Liver (tissue), 8 donors: ENCODE measurements at regions not wholly inside any gene's neighbourhood (a gene's known extent, or its start where the extent isn't known, plus 50 kb on each side); places are given as distances from the start of the nearest gene placed in this dataset.

Source experiments
- DNase-seq: peaks from one replicate; pipeline ENCODE4 v3.0.0-alpha.2; 2017; ENCODE audit warnings: low spot score
- H3K27ac ChIP-seq, 2 donors: one replicate each; pipeline ENCODE4 v1.7.0; 2013; ENCODE audit warnings: inconsistent platforms in 2 of 2, low read length in 2 of 2, control low read depth in 1 of 2, low read depth in 1 of 2, mild to moderate bottlenecking in 1 of 2
- H3K27me3 ChIP-seq, 4 donors: one replicate each; pipeline versions ENCODE4 v1.6.1 to v1.7.0; 2013; ENCODE audit warnings: low read length in 3 of 4, inconsistent platforms in 1 of 4, mild to moderate bottlenecking in 1 of 4, moderate library complexity in 1 of 4; ENCODE audit not compliant: control insufficient read depth in 4 of 4, insufficient read depth in 4 of 4
- H3K36me3 ChIP-seq, 4 donors: one replicate each; pipeline versions ENCODE4 v1.6.1 to v1.7.0; 2013; ENCODE audit warnings: low read length in 3 of 4, mild to moderate bottlenecking in 3 of 4, low read depth in 1 of 4, moderate library complexity in 1 of 4; ENCODE audit not compliant: control insufficient read depth in 4 of 4, insufficient read depth in 3 of 4
- H3K4me1 ChIP-seq, 4 donors: one replicate each; pipeline versions ENCODE4 v1.6.1 to v1.7.0; 2013; ENCODE audit warnings: low read length in 3 of 4, mild to moderate bottlenecking in 3 of 4, moderate library complexity in 1 of 4; ENCODE audit not compliant: control insufficient read depth in 4 of 4, insufficient read depth in 4 of 4
- H3K4me3 ChIP-seq, 3 donors: one replicate each; pipeline versions ENCODE4 v1.6.1 to v1.7.0; 2013; ENCODE audit warnings: low read length in 3 of 3, control low read depth in 1 of 3, low read depth in 1 of 3, mild to moderate bottlenecking in 1 of 3
- H3K9ac ChIP-seq, 2 donors: one replicate each; pipeline ENCODE4 v1.7.0; 2013; ENCODE audit warnings: low read length in 2 of 2, mild to moderate bottlenecking in 2 of 2, moderate library complexity in 2 of 2, control low read depth in 1 of 2, low read depth in 1 of 2
- H3K9me3 ChIP-seq, 4 donors: one replicate each; pipeline versions ENCODE4 v1.6.1 to v1.7.0; 2013; ENCODE audit warnings: low read length in 3 of 4; ENCODE audit not compliant: control insufficient read depth in 4 of 4
- FOXA1 ChIP-seq: IDR thresholded peaks from 2 replicates; pipeline ENCODE4 v1.6.1; 2016; ENCODE audit warnings: antibody characterized with exemption
- FOXA2 ChIP-seq: IDR thresholded peaks from 2 replicates; pipeline ENCODE4 v1.6.1; 2016; ENCODE audit warnings: antibody characterized with exemption
- GABPA ChIP-seq, 2 donors: IDR thresholded peaks in 1 of 2; conservative IDR thresholded peaks in 1 of 2; 2 replicates each; pipeline ENCODE4 v1.6.1; 2016; ENCODE audit warnings: antibody characterized with exemption in 2 of 2, mild to moderate bottlenecking in 1 of 2, moderate library complexity in 1 of 2
- HNF4A ChIP-seq, 2 donors: conservative IDR thresholded peaks; 2 replicates each; pipeline ENCODE4 v1.6.1; 2016; ENCODE audit warnings: antibody characterized with exemption in 2 of 2, mild to moderate bottlenecking in 2 of 2
- JUND ChIP-seq, 2 donors: IDR thresholded peaks; 2 replicates each; pipeline ENCODE4 v1.6.1; 2016; ENCODE audit warnings: antibody characterized with exemption in 2 of 2
- NR2F2 ChIP-seq: IDR thresholded peaks from 2 replicates; pipeline ENCODE4 v1.6.1; 2016; ENCODE audit warnings: antibody characterized with exemption
- RAD21 ChIP-seq, 2 donors: IDR thresholded peaks; 2 replicates each; pipeline ENCODE4 v1.6.1; 2016; ENCODE audit warnings: antibody characterized with exemption in 2 of 2, mild to moderate bottlenecking in 2 of 2
- RXRA ChIP-seq, 2 donors: IDR thresholded peaks; 2 replicates each; pipeline ENCODE4 v1.6.1; 2017 to 2018; ENCODE audit warnings: antibody characterized with exemption in 2 of 2, mild to moderate bottlenecking in 1 of 2
- TAF1 ChIP-seq: conservative IDR thresholded peaks from 2 replicates; pipeline ENCODE4 v1.6.1; 2016; ENCODE audit warnings: antibody characterized with exemption, mild to moderate bottlenecking
- YY1 ChIP-seq: IDR thresholded peaks from 2 replicates; pipeline ENCODE4 v1.6.1; 2016; ENCODE audit warnings: antibody characterized with exemption, mild to moderate bottlenecking
- WGBS: extraction: QIAGEN DNeasy Blood & Tissue Kit; methylation state at CpG from one replicate; pipeline ENCODE4 v1.1.7; 2013; 5-methylcytosine and 5-hydroxymethylcytosine counted together
- TF ChIP-seq, protein P1 (sequence below): fragments of 150-350 bp; IDR thresholded peaks from 2 replicates; pipeline ENCODE4 v1.5.1; 2017; ENCODE audit warnings: improper control_type of control experiment, low read depth, low read length; ENCODE audit not compliant: missing input control
- TF ChIP-seq, protein P2 (sequence below): IDR thresholded peaks from 2 replicates; pipeline ENCODE4 v1.6.1; 2016; ENCODE audit warnings: antibody characterized with exemption
- TF ChIP-seq, protein P3 (sequence below): IDR thresholded peaks from 2 replicates; pipeline ENCODE4 v1.6.1; 2016; ENCODE audit warnings: antibody characterized with exemption
- TF ChIP-seq, protein P4 (sequence below): IDR thresholded peaks from 2 replicates; pipeline ENCODE4 v1.6.1; 2016; ENCODE audit warnings: antibody characterized with exemption
- TF ChIP-seq, protein P5 (sequence below): IDR thresholded peaks from 2 replicates; pipeline ENCODE4 v1.6.1; 2016; ENCODE audit warnings: antibody characterized with exemption, mild to moderate bottlenecking
- donor health status: healthy.
- donor health status: healthy.
- donor health status: healthy.
- donor health status: healthy.
- donor health status: healthy.

DNA sequence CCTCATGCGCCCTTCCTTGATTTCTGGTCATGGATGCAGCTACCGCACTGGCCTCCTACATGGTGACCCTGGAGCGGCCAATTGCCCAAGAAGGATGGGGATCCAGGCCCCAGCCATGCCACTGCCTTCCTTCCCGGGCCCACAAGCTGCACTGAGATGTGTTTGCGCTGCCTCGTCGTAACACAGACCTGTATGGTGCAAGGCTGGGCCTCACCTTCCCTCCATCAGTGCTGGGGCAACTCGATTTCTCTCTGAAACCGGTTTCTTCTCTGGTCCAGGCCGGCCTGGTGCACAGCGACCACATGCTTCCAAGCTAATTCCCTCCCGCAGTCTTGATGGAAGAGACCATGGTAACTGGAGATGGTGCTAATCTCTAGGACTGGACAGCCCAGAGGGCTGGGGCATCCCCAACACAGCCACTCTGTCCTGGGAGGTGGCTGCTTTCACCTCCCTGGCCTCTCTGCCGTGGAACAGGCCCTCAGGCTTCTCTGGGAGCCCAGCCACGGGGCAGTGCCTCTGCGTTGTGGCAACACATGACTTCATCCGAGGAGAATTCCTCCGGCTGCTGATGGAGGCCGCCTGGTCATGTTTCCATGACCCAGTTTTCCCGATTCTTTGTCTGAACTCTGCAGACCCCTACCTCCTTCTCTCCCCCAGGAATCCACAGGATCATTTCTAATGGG lies 184.2 kb downstream of the GLI2 start:
- Histone ChIP-seq H3K9ac (no peak overlapping the region), H3K9me3 (no peaks in the 10 kb centered on the region), H3K4me3 (no peak overlapping the region), H3K27ac (no peak overlapping the region), H3K27me3 (no peaks in the 10 kb centered on the region), H3K36me3 (no peaks in the 10 kb centered on the region), H3K4me1 (peaks cover 0 to under 1% (median 0%) of the 10 kb centered on the region in 4 donors)
- WGBS, result 87% methylated on average over 19 of the region's 19 CpGs
- TF ChIP-seq, protein P1, sequence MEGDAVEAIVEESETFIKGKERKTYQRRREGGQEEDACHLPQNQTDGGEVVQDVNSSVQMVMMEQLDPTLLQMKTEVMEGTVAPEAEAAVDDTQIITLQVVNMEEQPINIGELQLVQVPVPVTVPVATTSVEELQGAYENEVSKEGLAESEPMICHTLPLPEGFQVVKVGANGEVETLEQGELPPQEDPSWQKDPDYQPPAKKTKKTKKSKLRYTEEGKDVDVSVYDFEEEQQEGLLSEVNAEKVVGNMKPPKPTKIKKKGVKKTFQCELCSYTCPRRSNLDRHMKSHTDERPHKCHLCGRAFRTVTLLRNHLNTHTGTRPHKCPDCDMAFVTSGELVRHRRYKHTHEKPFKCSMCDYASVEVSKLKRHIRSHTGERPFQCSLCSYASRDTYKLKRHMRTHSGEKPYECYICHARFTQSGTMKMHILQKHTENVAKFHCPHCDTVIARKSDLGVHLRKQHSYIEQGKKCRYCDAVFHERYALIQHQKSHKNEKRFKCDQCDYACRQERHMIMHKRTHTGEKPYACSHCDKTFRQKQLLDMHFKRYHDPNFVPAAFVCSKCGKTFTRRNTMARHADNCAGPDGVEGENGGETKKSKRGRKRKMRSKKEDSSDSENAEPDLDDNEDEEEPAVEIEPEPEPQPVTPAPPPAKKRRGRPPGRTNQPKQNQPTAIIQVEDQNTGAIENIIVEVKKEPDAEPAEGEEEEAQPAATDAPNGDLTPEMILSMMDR, result no peak
- DNase-seq, result no peak

DNA sequence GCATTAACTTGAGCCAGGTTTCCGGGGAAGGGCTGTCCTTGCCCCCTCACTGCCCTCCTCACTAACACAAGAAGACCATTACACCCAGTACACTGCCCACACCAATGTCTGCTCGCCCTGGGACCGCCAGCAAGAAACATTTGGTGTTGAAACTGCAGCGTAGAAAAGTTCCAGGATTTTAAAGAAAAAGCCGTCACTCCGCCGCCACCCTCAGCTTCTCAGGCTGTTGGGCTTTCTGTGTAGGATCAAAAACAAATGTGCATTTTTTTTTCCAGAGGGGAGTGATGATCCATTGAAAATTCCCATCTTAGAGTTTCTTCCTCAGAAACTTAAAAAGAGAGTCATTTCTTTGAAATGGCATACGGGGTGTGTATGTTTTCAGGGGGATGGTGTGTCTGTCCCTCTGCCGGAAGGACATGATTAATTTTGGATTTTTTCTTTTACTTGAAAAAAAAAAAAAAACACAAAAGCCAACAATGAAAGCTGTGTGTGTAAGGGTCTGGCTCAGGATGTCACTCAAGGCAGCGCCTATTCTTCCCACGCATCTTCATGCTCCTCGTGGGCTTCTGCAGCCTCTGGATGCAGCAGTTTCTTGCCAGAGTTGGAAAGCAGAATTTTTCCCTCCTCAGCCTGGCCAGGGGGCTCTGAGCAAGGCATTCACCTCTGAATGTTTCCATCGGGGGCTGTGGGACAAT lies 184.9 kb downstream of the GLI2 start:
- no peaks in the 10 kb centered on the region for H3K4me1 ChIP-seq
- H3K4me3 ChIP-seq, result no peak overlapping the region
- 89% methylated on average over 13 of the region's 13 CpGs for WGBS
- no peak overlapping the region for H3K27ac ChIP-seq
- no peak for TF ChIP-seq RXRA (IDR thresholded peaks at IDR 0.05)
- TF ChIP-seq TAF1, result no peak
- TF ChIP-seq JUND (IDR thresholded peaks at IDR 0.05), result no peak
- no peak for TF ChIP-seq YY1
- TF ChIP-seq, protein P2, sequence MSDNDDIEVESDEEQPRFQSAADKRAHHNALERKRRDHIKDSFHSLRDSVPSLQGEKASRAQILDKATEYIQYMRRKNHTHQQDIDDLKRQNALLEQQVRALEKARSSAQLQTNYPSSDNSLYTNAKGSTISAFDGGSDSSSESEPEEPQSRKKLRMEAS, result no peak
- no peak for TF ChIP-seq RAD21 (IDR thresholded peaks at IDR 0.05)
- TF ChIP-seq, protein P3, sequence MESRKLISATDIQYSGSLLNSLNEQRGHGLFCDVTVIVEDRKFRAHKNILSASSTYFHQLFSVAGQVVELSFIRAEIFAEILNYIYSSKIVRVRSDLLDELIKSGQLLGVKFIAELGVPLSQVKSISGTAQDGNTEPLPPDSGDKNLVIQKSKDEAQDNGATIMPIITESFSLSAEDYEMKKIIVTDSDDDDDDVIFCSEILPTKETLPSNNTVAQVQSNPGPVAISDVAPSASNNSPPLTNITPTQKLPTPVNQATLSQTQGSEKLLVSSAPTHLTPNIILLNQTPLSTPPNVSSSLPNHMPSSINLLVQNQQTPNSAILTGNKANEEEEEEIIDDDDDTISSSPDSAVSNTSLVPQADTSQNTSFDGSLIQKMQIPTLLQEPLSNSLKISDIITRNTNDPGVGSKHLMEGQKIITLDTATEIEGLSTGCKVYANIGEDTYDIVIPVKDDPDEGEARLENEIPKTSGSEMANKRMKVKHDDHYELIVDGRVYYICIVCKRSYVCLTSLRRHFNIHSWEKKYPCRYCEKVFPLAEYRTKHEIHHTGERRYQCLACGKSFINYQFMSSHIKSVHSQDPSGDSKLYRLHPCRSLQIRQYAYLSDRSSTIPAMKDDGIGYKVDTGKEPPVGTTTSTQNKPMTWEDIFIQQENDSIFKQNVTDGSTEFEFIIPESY, result no peak
- TF ChIP-seq GABPA (IDR thresholded peaks at IDR 0.05 in 1 of 2, conservative IDR thresholded peaks at IDR 0.05 in 1 of 2), result no peak
- no peak for TF ChIP-seq NR2F2
- TF ChIP-seq FOXA2, result no peak
- TF ChIP-seq, protein P4, sequence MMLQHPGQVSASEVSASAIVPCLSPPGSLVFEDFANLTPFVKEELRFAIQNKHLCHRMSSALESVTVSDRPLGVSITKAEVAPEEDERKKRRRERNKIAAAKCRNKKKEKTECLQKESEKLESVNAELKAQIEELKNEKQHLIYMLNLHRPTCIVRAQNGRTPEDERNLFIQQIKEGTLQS, result no peak
- TF ChIP-seq HNF4A (conservative IDR thresholded peaks at IDR 0.05), result no peak
- TF ChIP-seq FOXA1, result no peak
- TF ChIP-seq, protein P5, sequence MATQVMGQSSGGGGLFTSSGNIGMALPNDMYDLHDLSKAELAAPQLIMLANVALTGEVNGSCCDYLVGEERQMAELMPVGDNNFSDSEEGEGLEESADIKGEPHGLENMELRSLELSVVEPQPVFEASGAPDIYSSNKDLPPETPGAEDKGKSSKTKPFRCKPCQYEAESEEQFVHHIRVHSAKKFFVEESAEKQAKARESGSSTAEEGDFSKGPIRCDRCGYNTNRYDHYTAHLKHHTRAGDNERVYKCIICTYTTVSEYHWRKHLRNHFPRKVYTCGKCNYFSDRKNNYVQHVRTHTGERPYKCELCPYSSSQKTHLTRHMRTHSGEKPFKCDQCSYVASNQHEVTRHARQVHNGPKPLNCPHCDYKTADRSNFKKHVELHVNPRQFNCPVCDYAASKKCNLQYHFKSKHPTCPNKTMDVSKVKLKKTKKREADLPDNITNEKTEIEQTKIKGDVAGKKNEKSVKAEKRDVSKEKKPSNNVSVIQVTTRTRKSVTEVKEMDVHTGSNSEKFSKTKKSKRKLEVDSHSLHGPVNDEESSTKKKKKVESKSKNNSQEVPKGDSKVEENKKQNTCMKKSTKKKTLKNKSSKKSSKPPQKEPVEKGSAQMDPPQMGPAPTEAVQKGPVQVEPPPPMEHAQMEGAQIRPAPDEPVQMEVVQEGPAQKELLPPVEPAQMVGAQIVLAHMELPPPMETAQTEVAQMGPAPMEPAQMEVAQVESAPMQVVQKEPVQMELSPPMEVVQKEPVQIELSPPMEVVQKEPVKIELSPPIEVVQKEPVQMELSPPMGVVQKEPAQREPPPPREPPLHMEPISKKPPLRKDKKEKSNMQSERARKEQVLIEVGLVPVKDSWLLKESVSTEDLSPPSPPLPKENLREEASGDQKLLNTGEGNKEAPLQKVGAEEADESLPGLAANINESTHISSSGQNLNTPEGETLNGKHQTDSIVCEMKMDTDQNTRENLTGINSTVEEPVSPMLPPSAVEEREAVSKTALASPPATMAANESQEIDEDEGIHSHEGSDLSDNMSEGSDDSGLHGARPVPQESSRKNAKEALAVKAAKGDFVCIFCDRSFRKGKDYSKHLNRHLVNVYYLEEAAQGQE, result no peak
- no peaks in the 10 kb centered on the region for H3K36me3 ChIP-seq
- no peaks in the 10 kb centered on the region for H3K27me3 ChIP-seq
- DNase-seq, result no peak
- no peaks in the 10 kb centered on the region for H3K9me3 ChIP-seq
- H3K9ac ChIP-seq, result no peak overlapping the region
